ENCODE measurements at regions not wholly inside any gene's neighbourhood (a gene's known extent, or its start where the extent isn't known, plus 50 kb on each side); places are given as distances from the start of the nearest gene placed in this dataset.

DNA sequence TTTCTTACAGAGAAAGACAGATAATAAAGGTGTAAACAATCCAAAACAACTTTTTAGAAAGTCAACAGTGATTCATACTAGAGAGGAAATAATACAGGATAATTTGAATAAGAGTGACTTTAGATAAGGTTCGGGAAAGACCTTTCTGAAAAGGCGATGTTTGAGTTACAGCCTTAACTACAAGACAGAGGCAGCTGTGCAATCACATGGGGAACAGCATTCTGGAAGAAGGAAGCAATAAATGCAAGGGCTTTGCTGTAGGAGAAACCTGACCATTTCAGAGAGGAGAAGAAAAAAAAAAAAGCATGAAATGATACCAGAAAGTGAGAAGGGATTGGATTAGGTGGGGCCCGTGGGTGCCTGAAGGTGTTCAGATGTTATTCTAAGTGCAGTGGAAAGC is 200.6 kb upstream of the ATP11B start:
- Histone ChIP-seq H3K4me1 (ENCODE audit: control insufficient read depth in 1 of 2, low read depth in 2 of 2) (no peaks in the 10 kb centered on the region), H3K36me3 (no peaks in the 10 kb centered on the region), H3K9me3 (no peaks in the 10 kb centered on the region), H3K27ac (no peak overlapping the region), H3K27me3 (replicated peaks; ENCODE audit: insufficient read depth) (no peaks in the 10 kb centered on the region), H3K4me3 (no peak overlapping the region)
- no peak for ATAC-seq (ENCODE audit: insufficient number of reproducible peaks, low FRiP score, low read depth)
- TF ChIP-seq, protein P1, sequence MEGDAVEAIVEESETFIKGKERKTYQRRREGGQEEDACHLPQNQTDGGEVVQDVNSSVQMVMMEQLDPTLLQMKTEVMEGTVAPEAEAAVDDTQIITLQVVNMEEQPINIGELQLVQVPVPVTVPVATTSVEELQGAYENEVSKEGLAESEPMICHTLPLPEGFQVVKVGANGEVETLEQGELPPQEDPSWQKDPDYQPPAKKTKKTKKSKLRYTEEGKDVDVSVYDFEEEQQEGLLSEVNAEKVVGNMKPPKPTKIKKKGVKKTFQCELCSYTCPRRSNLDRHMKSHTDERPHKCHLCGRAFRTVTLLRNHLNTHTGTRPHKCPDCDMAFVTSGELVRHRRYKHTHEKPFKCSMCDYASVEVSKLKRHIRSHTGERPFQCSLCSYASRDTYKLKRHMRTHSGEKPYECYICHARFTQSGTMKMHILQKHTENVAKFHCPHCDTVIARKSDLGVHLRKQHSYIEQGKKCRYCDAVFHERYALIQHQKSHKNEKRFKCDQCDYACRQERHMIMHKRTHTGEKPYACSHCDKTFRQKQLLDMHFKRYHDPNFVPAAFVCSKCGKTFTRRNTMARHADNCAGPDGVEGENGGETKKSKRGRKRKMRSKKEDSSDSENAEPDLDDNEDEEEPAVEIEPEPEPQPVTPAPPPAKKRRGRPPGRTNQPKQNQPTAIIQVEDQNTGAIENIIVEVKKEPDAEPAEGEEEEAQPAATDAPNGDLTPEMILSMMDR (IDR thresholded peaks at IDR 0.05): no peak
- DNase-seq (ENCODE audit: low spot score): no peak

GRCh38 chr3:182596676-182597410 is 196.5 kb upstream of the ATP11B start:
- TF ChIP-seq, protein P1 (IDR thresholded peaks at IDR 0.05): no peak
- no peaks in the 10 kb centered on the region for H3K9me3 ChIP-seq
- no peaks in the 10 kb centered on the region for H3K27me3 ChIP-seq (replicated peaks; ENCODE audit: insufficient read depth)
- H3K27ac ChIP-seq: no peak overlapping the region
- H3K36me3 ChIP-seq: no peaks in the 10 kb centered on the region
- no peak overlapping the region for H3K4me3 ChIP-seq
- no peak for ATAC-seq (ENCODE audit: insufficient number of reproducible peaks, low FRiP score, low read depth)
- H3K4me1 ChIP-seq (ENCODE audit: control insufficient read depth in 1 of 2, low read depth in 2 of 2): no peaks in the 10 kb centered on the region
- no peak for DNase-seq (ENCODE audit: low spot score)

GRCh38 chr3:182597621-182598041 is 195.7 kb upstream of the ATP11B start:
- H3K4me3 ChIP-seq: no peak overlapping the region
- DNase-seq (ENCODE audit: low spot score) (no peak), ATAC-seq (ENCODE audit: insufficient number of reproducible peaks, low FRiP score, low read depth) (no peak)
- TF ChIP-seq, protein P1 (IDR thresholded peaks at IDR 0.05): no peak
- H3K27ac ChIP-seq: no peak overlapping the region
- no peaks in the 10 kb centered on the region for H3K27me3 ChIP-seq (replicated peaks; ENCODE audit: insufficient read depth)
- H3K36me3 ChIP-seq: no peaks in the 10 kb centered on the region
- no peaks in the 10 kb centered on the region for H3K4me1 ChIP-seq (ENCODE audit: control insufficient read depth in 1 of 2, low read depth in 2 of 2)
- no peaks in the 10 kb centered on the region for H3K9me3 ChIP-seq

DNA sequence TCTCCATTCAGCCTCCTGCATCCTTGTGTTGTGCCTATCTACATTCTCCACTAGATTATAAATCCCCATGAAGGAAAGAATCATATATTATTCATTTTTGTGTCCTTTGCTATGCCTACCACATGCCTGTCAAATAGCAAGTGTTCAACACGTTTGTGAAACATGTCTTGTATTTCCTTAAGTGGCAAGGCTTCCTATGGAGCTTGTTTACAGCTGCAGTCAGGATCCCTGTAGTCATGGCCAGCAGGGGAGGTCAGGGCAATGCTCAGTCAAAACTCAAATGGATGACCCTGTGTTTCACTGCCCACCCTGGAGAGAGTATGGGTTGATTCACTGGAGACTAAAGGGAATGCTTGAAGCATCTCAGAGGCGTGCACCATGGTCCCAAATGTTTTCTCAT is 191.7 kb upstream of the ATP11B start:
- TF ChIP-seq, protein P1 (IDR thresholded peaks at IDR 0.05): no peak
- DNase-seq (ENCODE audit: low spot score) (no peak), ATAC-seq (ENCODE audit: insufficient number of reproducible peaks, low FRiP score, low read depth) (no peak)
- Histone ChIP-seq H3K9me3 (no peaks in the 10 kb centered on the region), H3K4me3 (no peak overlapping the region), H3K36me3 (no peaks in the 10 kb centered on the region), H3K27me3 (replicated peaks; ENCODE audit: insufficient read depth) (no peaks in the 10 kb centered on the region), H3K4me1 (ENCODE audit: control insufficient read depth in 1 of 2, low read depth in 2 of 2) (no peaks in the 10 kb centered on the region), H3K27ac (no peak overlapping the region)

- ATAC-seq (ENCODE audit: insufficient number of reproducible peaks, low FRiP score, low read depth) (no peak), DNase-seq (ENCODE audit: low spot score) (no peak)
- Histone ChIP-seq H3K36me3 (no peaks in the 10 kb centered on the region), H3K27ac (no peak overlapping the region), H3K4me1 (ENCODE audit: control insufficient read depth in 1 of 2, low read depth in 2 of 2) (no peaks in the 10 kb centered on the region), H3K27me3 (replicated peaks; ENCODE audit: insufficient read depth) (no peaks in the 10 kb centered on the region), H3K4me3 (no peak overlapping the region), H3K9me3 (no peaks in the 10 kb centered on the region)
- TF ChIP-seq, protein P1 (IDR thresholded peaks at IDR 0.05): no peak
These were observed 189.8 kb upstream of the ATP11B start for GRCh38 chr3:182603501-182603900.
